PC-3 (cell line): ENCODE measurements at regions not wholly inside any gene's neighbourhood (a gene's known extent, or its start where the extent isn't known, plus 50 kb on each side); places are given as distances from the start of the nearest gene placed in this dataset.

Experiments used
- ATAC-seq: fragments of 200-7000 bp; cut with Tn5 transposase; 2 replicates; pipeline ENCODE4 v1.9.1; 2020; ENCODE audit warnings: mild to moderate bottlenecking, moderate library complexity
- BruUV-seq: library from RNA; stranded (reverse); fragments of 400-500 nt; replicated peaks from 2 replicates; lab custom pipeline; 2021; lab: Mats Ljungman, UMichigan
- CTCF ChIA-PET: fragments of 300-600 bp; sonication (Branson Sonifier 250); formaldehyde crosslinking; loops from one replicate; lab custom pipeline; 2022; ENCODE audit warnings: antibody characterized with exemption; lab: Charles Lee
- POLR2A ChIA-PET: fragments of 300-600 bp; sonication (Branson Sonifier 250); formaldehyde crosslinking; loops from one replicate; lab custom pipeline; 2022; ENCODE audit warnings: antibody characterized with exemption; ENCODE audit not compliant: unreplicated experiment; lab: Charles Lee
- DNase-seq: peaks from one replicate; pipeline ENCODE4 v3.0.0-alpha.2; 2015
- H2AFZ ChIP-seq: fragments of 300-600 bp; sonication (generic); 2 replicates; pipeline ENCODE4 v1.6.0; 2016; ENCODE audit warnings: antibody characterized with exemption, low read length
- H3F3A ChIP-seq: fragments of 300-600 bp; sonication (generic); one replicate; pipeline ENCODE4 v1.6.0; 2017; ENCODE audit warnings: antibody characterized with exemption, low read length, control low read depth, mild to moderate bottlenecking; ENCODE audit not compliant: unreplicated experiment
- H3K27ac ChIP-seq: fragments of 300-600 bp; sonication (generic); 2 replicates; pipeline ENCODE4 v1.5.1; 2016; ENCODE audit warnings: mild to moderate bottlenecking, low read length
- H3K27me3 ChIP-seq: fragments of 300-600 bp; sonication (generic); 2 replicates; pipeline ENCODE4 v1.6.1; 2016; ENCODE audit warnings: low read length, mixed read lengths
- H3K36me3 ChIP-seq: fragments of 300-600 bp; sonication (generic); 2 replicates; pipeline ENCODE4 v1.6.1; 2016; ENCODE audit warnings: low read depth, mixed run types, low read length, mixed read lengths
- H3K4me1 ChIP-seq: fragments of 300-600 bp; sonication (generic); 2 replicates; pipeline ENCODE4 v1.5.1; 2016; ENCODE audit warnings: low read length; ENCODE audit not compliant: insufficient read depth
- H3K4me2 ChIP-seq: fragments of 300-600 bp; sonication (generic); 2 replicates; pipeline ENCODE4 v1.6.0; 2016; ENCODE audit warnings: low read length
- H3K4me3 ChIP-seq: fragments of 300-600 bp; sonication (generic); 2 replicates; pipeline ENCODE4 v1.5.1; 2016; ENCODE audit warnings: mild to moderate bottlenecking, low read length, mixed read lengths
- H3K79me2 ChIP-seq: fragments of 300-600 bp; sonication (generic); 2 replicates; pipeline ENCODE4 v1.6.1; 2017; ENCODE audit warnings: low read length, mixed read lengths
- H3K9ac ChIP-seq: fragments of 300-600 bp; sonication (generic); 2 replicates; pipeline ENCODE4 v1.6.0; 2016; ENCODE audit warnings: mild to moderate bottlenecking, low read length
- H3K9me2 ChIP-seq: fragments of 300-600 bp; sonication (generic); replicated peaks from 2 replicates; pipeline ENCODE4 v1.6.1; 2016; ENCODE audit warnings: mixed run types, low read length, mixed read lengths
- H3K9me3 ChIP-seq: fragments of 300-600 bp; sonication (generic); 2 replicates; pipeline ENCODE4 v1.6.1; 2016; ENCODE audit warnings: low read length, mixed read lengths
- H4K20me1 ChIP-seq: fragments of 300-600 bp; sonication (generic); 2 replicates; pipeline ENCODE4 v1.6.1; 2016; ENCODE audit warnings: low read length, mixed read lengths
- EZH2 ChIP-seq: fragments of 300-600 bp; sonication (generic); IDR thresholded peaks from one replicate; pipeline ENCODE4 v1.6.1; 2017; ENCODE audit warnings: antibody characterized with exemption, mild to moderate bottlenecking, low read length; ENCODE audit not compliant: unreplicated experiment
- EZH2phosphoT487 ChIP-seq: fragments of 300-600 bp; sonication (generic); IDR thresholded peaks from 2 replicates; pipeline ENCODE4 v1.6.1; 2018; ENCODE audit warnings: mild to moderate bottlenecking, antibody characterized with exemption, low read length, borderline replicate concordance
- intact Hi-C: fragments of 100-400 bp; cut with micrococcal nuclease; formaldehyde crosslinking; loops from 2 replicates; pipeline ENCODE4 v1.9.0; 2023
- TF ChIP-seq, protein P1 (sequence below): fragments of 300-600 bp; sonication (generic); conservative IDR thresholded peaks from 2 replicates; pipeline ENCODE4 v1.5.1; 2017; ENCODE audit warnings: antibody characterized with exemption, low read depth, mild to moderate bottlenecking, low read length

DNA sequence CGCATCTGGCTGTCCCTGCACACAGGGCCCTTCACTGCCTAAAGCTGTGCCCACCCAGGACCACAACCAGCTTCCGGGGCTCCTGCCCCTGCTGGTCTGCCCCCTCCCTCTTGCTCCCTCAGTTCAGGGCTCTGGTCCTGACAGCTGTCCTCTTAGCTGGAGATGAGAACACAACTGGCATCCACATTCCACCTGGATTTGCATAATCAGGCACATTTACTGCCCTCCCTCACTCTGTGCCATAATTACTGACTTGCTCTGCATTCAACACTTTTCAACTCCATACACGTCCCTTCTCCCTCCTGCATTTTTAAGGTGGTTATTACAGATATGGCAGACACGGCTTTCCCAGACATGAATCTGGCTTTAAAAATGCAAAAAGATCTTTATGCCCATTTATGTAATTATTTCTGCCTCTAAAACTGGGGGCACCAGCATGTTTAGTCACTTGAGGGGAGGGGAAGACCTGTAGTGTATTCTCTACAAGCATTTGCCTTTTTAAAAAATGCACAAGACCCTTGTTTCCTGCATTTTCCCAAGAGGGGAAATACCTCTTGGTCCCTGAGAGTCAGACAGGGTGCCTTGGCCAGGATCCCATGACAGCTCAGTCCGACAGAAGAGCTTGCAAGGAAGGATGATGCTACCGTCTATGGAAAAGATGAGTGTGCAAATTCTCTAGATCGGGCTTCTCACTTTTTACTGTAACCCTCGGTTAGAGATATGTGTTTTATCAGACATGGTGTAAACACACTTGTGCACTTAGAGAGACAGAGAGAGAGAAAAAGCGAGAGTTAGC, 401.8 kb downstream of the PREX1 start:
- Histone ChIP-seq H3K27me3 (peaks cover 87% of the 10 kb centered on the region), H3K4me3 (no peak overlapping the region), H3K9me3 (no peaks in the 10 kb centered on the region), H3K4me1 (no peaks in the 10 kb centered on the region), H4K20me1 (no peaks in the 10 kb centered on the region), H3K79me2 (no peaks in the 10 kb centered on the region), H3K27ac (no peak overlapping the region), H3K9ac (no peak overlapping the region), H3K4me2 (no peak overlapping the region), H3K9me2 (no peaks in the 10 kb centered on the region), H2AFZ (no peak overlapping the region), H3F3A (no peaks in the 10 kb centered on the region), H3K36me3 (no peaks in the 10 kb centered on the region)
- BruUV-seq, result no TSS peak
- DNase-seq (no peak), ATAC-seq (no peak)
- intact Hi-C loops, result no loop called here
- ChIA-PET POLR2A (no interaction called here), CTCF (no interaction called here)
- TF ChIP-seq, protein P1, sequence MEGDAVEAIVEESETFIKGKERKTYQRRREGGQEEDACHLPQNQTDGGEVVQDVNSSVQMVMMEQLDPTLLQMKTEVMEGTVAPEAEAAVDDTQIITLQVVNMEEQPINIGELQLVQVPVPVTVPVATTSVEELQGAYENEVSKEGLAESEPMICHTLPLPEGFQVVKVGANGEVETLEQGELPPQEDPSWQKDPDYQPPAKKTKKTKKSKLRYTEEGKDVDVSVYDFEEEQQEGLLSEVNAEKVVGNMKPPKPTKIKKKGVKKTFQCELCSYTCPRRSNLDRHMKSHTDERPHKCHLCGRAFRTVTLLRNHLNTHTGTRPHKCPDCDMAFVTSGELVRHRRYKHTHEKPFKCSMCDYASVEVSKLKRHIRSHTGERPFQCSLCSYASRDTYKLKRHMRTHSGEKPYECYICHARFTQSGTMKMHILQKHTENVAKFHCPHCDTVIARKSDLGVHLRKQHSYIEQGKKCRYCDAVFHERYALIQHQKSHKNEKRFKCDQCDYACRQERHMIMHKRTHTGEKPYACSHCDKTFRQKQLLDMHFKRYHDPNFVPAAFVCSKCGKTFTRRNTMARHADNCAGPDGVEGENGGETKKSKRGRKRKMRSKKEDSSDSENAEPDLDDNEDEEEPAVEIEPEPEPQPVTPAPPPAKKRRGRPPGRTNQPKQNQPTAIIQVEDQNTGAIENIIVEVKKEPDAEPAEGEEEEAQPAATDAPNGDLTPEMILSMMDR, result no peak
- TF ChIP-seq EZH2, result no peak
- TF ChIP-seq EZH2phosphoT487, result no peak

DNA sequence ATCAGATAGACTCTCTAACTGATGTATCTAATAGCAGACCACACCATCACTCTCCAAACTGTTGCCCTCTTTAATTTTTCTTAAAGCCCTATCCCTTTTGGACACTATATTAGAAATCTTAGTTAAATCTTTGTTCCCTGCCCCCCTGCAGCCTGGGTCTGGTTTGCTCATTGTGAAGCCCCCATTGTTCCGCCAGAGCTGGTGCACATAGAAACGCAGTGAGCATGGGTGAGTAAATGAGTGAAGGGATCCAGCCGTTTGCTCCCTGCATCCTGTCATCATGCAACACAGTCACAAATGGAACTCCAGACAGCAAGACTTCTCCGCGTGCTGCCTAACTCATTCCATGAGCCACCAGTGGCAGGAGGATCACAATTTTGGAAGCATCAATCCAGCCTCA, 402.5 kb downstream of the PREX1 start:
- no peaks in the 10 kb centered on the region for H3K9me3 ChIP-seq
- H3K4me3 ChIP-seq, result no peak overlapping the region
- no peaks in the 10 kb centered on the region for H3K36me3 ChIP-seq
- H3K4me1 ChIP-seq, result no peaks in the 10 kb centered on the region
- H2AFZ ChIP-seq, result no peak overlapping the region
- DNase-seq, result no peak
- no peaks in the 10 kb centered on the region for H3K79me2 ChIP-seq
- ATAC-seq, result no peak
- TF ChIP-seq, protein P1, result no peak
- H4K20me1 ChIP-seq, result no peaks in the 10 kb centered on the region
- no peaks in the 10 kb centered on the region for H3F3A ChIP-seq
- POLR2A ChIA-PET, result no interaction called here
- H3K9me2 ChIP-seq, result no peaks in the 10 kb centered on the region
- CTCF ChIA-PET, result no interaction called here
- BruUV-seq, result no TSS peak
- no peak overlapping the region for H3K27ac ChIP-seq
- intact Hi-C loops, result no loop called here
- H3K27me3 ChIP-seq, result peaks cover 86% of the 10 kb centered on the region
- no peak overlapping the region for H3K9ac ChIP-seq
- no peak overlapping the region for H3K4me2 ChIP-seq

DNA sequence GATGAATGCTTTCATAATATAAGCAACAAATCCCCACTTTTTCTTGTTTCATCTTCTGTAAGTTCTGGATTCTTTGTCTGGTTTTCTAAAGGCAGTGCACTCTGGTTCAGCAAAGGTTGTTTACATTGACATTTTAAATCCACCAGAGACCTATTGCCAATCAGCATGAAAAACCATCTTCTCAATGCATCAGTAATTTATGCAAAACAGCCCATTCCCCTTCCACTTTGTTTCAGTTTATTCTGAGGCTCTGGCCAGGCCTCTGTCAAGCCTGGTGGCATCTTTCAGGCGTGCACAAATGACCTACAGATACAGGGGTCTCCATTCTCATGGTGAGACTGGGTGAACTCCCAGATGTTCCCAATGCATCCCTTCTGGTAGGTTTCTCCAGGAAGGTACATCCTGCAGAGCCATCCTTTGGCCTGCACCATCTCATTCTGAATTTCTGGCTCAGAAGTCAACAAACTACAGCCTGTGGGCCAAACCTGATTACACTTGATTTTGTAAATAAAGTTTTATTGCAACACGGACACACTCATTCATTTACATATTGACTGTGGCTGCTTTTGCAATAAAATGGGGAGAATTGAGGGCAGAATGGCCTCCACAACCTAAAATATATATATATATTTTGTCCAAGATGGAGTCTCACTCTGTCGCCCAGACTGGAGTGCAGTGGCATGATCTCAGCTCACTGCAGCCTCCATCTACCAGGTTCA, 405.4 kb downstream of the PREX1 start:
- no peak overlapping the region for H3K4me2 ChIP-seq
- intact Hi-C loops, result no loop called here
- CTCF ChIA-PET, result interaction anchor here (0.5 kb wide), 1 partner anchor 115 kb away, joined by 4 read pairs; no protein-coding TSS in a partner anchor
- no TSS peak for BruUV-seq
- H3K79me2 ChIP-seq, result no peaks in the 10 kb centered on the region
- H3K4me3 ChIP-seq, result no peak overlapping the region
- POLR2A ChIA-PET, result no interaction called here
- no peaks in the 10 kb centered on the region for H3K9me3 ChIP-seq
- H4K20me1 ChIP-seq, result no peaks in the 10 kb centered on the region
- DNase-seq (no peak), ATAC-seq (no peak)
- no peaks in the 10 kb centered on the region for H3K4me1 ChIP-seq
- no peaks in the 10 kb centered on the region for H3K36me3 ChIP-seq
- no peak overlapping the region for H2AFZ ChIP-seq
- H3K27ac ChIP-seq, result no peak overlapping the region
- no peaks in the 10 kb centered on the region for H3F3A ChIP-seq
- TF ChIP-seq EZH2, result no peak
- TF ChIP-seq EZH2phosphoT487, result no peak
- TF ChIP-seq, protein P1, result no peak
- H3K27me3 ChIP-seq, result peaks cover 87% of the 10 kb centered on the region
- no peak overlapping the region for H3K9ac ChIP-seq
- no peaks in the 10 kb centered on the region for H3K9me2 ChIP-seq
